Mesenchymal stem cell (in vitro differentiated cells and primary cell): ENCODE measurements at regions not wholly inside any gene's neighbourhood (a gene's known extent, or its start where the extent isn't known, plus 50 kb on each side); places are given as distances from the start of the nearest gene placed in this dataset.
"Not testable (repeated sequence)": the region's sequence is repeated elsewhere in the genome, so short reads cannot be mapped to it uniquely, and the experiment has no call there.

ENCODE experiments used
- DNase-seq: peaks from one replicate; pipeline ENCODE4 v3.0.0-alpha.2; 2013
- H2AFZ ChIP-seq: one replicate; pipeline ENCODE4 v1.6.1; 2013; ENCODE audit warnings: low read depth, mild to moderate bottlenecking, control low read depth, inconsistent platforms, low read length, moderate library complexity
- H2AK5ac ChIP-seq: 2 replicates; pipeline ENCODE4 v1.6.1; 2013; ENCODE audit warnings: low read length, moderate library complexity, mild to moderate bottlenecking, inconsistent platforms; ENCODE audit not compliant: severe bottlenecking
- H2BK120ac ChIP-seq: one replicate; pipeline ENCODE4 v1.6.1; 2013; ENCODE audit warnings: low read depth, mild to moderate bottlenecking, inconsistent platforms, low read length, moderate library complexity
- H2BK12ac ChIP-seq, 2 experiments: one replicate each; pipeline ENCODE4 v1.6.1; 2013; ENCODE audit warnings: inconsistent platforms in 2 of 2, low read length in 2 of 2, mild to moderate bottlenecking in 2 of 2, moderate library complexity in 2 of 2, control low read depth in 1 of 2
- H2BK15ac ChIP-seq: one replicate; pipeline ENCODE4 v1.6.1; 2013; ENCODE audit warnings: mild to moderate bottlenecking, low read depth, inconsistent platforms; ENCODE audit not compliant: poor library complexity, severe bottlenecking
- H2BK5ac ChIP-seq: 2 replicates; pipeline ENCODE4 v1.6.1; 2013; ENCODE audit warnings: low read depth, mild to moderate bottlenecking, low read length, control low read depth, inconsistent platforms; ENCODE audit not compliant: poor library complexity, severe bottlenecking
- H3K14ac ChIP-seq, 2 experiments: one replicate each; pipeline ENCODE4 v1.6.1; 2013; ENCODE audit warnings: inconsistent platforms in 2 of 2, low read length in 2 of 2, control low read depth in 1 of 2, mild to moderate bottlenecking in 1 of 2, moderate library complexity in 1 of 2
- H3K18ac ChIP-seq, 2 experiments: one replicate each; pipeline ENCODE4 v1.6.1; 2013; ENCODE audit warnings: inconsistent platforms in 2 of 2, low read length in 2 of 2, control low read depth in 1 of 2, low read depth in 1 of 2, mild to moderate bottlenecking in 1 of 2
- H3K23ac ChIP-seq, 2 experiments: one replicate each; pipeline ENCODE4 v1.6.1; 2013; ENCODE audit warnings: inconsistent platforms in 2 of 2, low read length in 2 of 2, mild to moderate bottlenecking in 2 of 2, moderate library complexity in 2 of 2, control low read depth in 1 of 2
- H3K27ac ChIP-seq: 2 replicates; pipeline ENCODE4 v1.5.1; 2013; ENCODE audit warnings: mild to moderate bottlenecking, moderate library complexity, low read length, control low read depth, inconsistent platforms; ENCODE audit not compliant: poor library complexity, severe bottlenecking
- H3K27me3 ChIP-seq, 2 experiments: 2 replicates each; pipeline versions ENCODE4 v1.6.1 to v1.7.0; 2013; ENCODE audit warnings: low read length in 2 of 2, mild to moderate bottlenecking in 2 of 2, moderate library complexity in 2 of 2, control low read depth in 1 of 2, inconsistent platforms in 1 of 2; ENCODE audit not compliant: control insufficient read depth in 1 of 2, insufficient read depth in 1 of 2
- H3K36me3 ChIP-seq, 2 experiments: 2 replicates each; pipeline versions ENCODE4 v1.6.1 to v1.7.0; 2013; ENCODE audit warnings: low read length in 2 of 2, control low read depth in 1 of 2, inconsistent platforms in 1 of 2, low read depth in 1 of 2, mild to moderate bottlenecking in 1 of 2; ENCODE audit not compliant: insufficient read depth in 2 of 2, control insufficient read depth in 1 of 2
- H3K4ac ChIP-seq, 2 experiments: one replicate each; pipeline ENCODE4 v1.6.1; 2013; ENCODE audit warnings: inconsistent platforms in 2 of 2, low read length in 2 of 2, mild to moderate bottlenecking in 2 of 2, moderate library complexity in 2 of 2, control low read depth in 1 of 2, low read depth in 1 of 2
- H3K4me1 ChIP-seq: 2 replicates; pipeline ENCODE4 v1.6.1; 2013; ENCODE audit warnings: low read depth, low read length, control low read depth; ENCODE audit not compliant: control insufficient read depth, insufficient read depth
- H3K4me2 ChIP-seq: 2 replicates; pipeline ENCODE4 v1.6.1; 2013; ENCODE audit warnings: low read length, mild to moderate bottlenecking, inconsistent platforms; ENCODE audit not compliant: poor library complexity, severe bottlenecking
- H3K4me3 ChIP-seq, 2 experiments: 2 replicates each; pipeline versions ENCODE4 v1.5.1 to v1.7.0; 2013; ENCODE audit warnings: low read length in 2 of 2, mild to moderate bottlenecking in 2 of 2, control low read depth in 1 of 2, low read depth in 1 of 2; ENCODE audit not compliant: insufficient read depth in 1 of 2
- H3K79me1 ChIP-seq: replicated peaks from 2 replicates; pipeline ENCODE4 v1.6.1; 2013; ENCODE audit warnings: mild to moderate bottlenecking, control low read depth, low read length, inconsistent platforms; ENCODE audit not compliant: poor library complexity, severe bottlenecking
- H3K9ac ChIP-seq: 2 replicates; pipeline ENCODE4 v1.7.0; 2013; ENCODE audit warnings: mild to moderate bottlenecking, low read length, moderate library complexity
- H3K9me3 ChIP-seq: 2 replicates; pipeline ENCODE4 v1.7.0; 2013; ENCODE audit warnings: mild to moderate bottlenecking, low read length; ENCODE audit not compliant: control insufficient read depth
- H4K8ac ChIP-seq: one replicate; pipeline ENCODE4 v1.6.1; 2013; ENCODE audit warnings: inconsistent platforms, mild to moderate bottlenecking, low read length, moderate library complexity
- H4K91ac ChIP-seq: one replicate; pipeline ENCODE4 v1.6.1; 2013; ENCODE audit warnings: mild to moderate bottlenecking, low read length, inconsistent platforms
- WGBS: methylation state at CpG from one replicate; pipeline ENCODE4 v1.1.7; 2013; ENCODE audit warnings: mixed read lengths; 5-methylcytosine and 5-hydroxymethylcytosine counted together

DNA sequence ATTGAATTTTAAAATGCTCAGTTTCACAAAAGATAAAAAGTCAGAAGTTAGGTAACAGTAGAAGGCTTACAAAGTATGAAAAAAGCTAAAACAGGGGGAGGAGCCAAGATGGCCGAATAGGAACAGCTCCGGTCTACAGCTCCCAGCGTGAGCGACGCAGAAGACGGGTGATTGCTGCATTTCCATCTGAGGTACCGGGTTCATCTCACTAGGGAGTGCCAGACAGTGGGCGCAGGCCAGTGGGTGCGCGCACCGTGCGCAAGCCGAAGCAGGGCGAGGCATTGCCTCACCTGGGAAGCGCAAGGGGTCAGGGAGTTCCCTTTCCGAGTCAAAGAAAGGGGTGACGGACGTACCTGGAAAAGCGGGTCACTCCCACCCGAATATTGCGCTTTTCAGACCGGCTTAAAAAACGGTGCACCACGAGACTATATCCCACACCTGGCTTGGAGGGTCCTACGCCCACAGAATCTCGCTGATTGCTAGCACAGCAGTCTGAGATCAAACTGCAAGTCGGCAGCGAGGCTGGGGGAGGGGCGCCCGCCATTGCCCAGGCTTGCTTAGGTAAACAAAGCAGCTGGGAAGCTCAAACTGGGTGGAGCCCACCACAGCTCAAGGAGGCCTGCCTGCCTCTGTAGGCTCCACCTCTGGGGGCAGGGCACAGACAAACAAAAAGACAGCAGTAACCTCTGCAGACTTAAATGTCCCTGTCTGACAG, 420.6 kb downstream of the ZFHX3 start:
- 48% methylated on average over 15 of the region's 30 CpGs for WGBS

DNA sequence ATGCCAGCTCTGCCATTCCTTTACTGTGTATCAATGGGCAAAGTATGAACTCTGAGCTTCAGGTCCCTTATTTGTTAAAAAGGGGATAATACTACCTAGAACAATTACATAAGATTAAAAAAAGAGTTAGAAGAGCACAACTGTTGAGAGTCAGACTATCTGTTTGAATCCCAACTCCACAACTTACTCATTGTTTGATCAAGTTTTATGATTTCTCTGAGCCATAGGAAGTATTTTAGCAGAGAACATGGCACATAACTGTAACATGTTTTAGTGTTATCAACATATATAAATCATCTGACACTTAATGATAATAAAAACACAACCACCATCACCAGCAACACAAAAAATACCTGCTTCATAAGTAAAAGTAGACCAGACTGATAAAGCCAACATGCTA, 421.3 kb downstream of the ZFHX3 start:
- H3K4me1 ChIP-seq, result no peaks in the 10 kb centered on the region
- H3K79me1 ChIP-seq, result peaks cover 1% of the 10 kb centered on the region
- no peaks in the 10 kb centered on the region for H3K27me3 ChIP-seq
- no peak overlapping the region for H4K91ac ChIP-seq
- no peak overlapping the region for H3K9ac ChIP-seq
- H3K4me2 ChIP-seq, result no peak overlapping the region
- H2BK5ac ChIP-seq, result no peak overlapping the region
- H3K27ac ChIP-seq, result no peak overlapping the region
- no peak overlapping the region for H2BK15ac ChIP-seq
- H4K8ac ChIP-seq, result no peak overlapping the region
- no peaks in the 10 kb centered on the region for H3K36me3 ChIP-seq
- no peak overlapping the region for H2BK12ac ChIP-seq
- H3K23ac ChIP-seq, result no peak overlapping the region
- DNase-seq, result no peak
- H3K4ac ChIP-seq, result no peak overlapping the region
- no peak overlapping the region for H2AFZ ChIP-seq
- H3K4me3 ChIP-seq, result no peak overlapping the region
- H2BK120ac ChIP-seq, result no peak overlapping the region
- no peak overlapping the region for H2AK5ac ChIP-seq
- H3K14ac ChIP-seq, result no peak overlapping the region
- H3K9me3 ChIP-seq, result no peaks in the 10 kb centered on the region
- no peak overlapping the region for H3K18ac ChIP-seq

More for the DNA sequence above, 420.6 kb downstream of the ZFHX3 start:
- not testable (repeated sequence) for H3K9me3 ChIP-seq, H2AK5ac ChIP-seq, H3K36me3 ChIP-seq, H2AFZ ChIP-seq, H3K14ac ChIP-seq, H4K91ac ChIP-seq, H3K4ac ChIP-seq, H3K79me1 ChIP-seq, H3K27me3 ChIP-seq, H3K27ac ChIP-seq, H3K4me1 ChIP-seq, H2BK15ac ChIP-seq, H3K9ac ChIP-seq, H3K4me3 ChIP-seq, H2BK120ac ChIP-seq, H3K18ac ChIP-seq, H3K4me2 ChIP-seq, H2BK12ac ChIP-seq, H2BK5ac ChIP-seq, H3K23ac ChIP-seq
- peak; percentile 12 for DNase-seq
- peak overlapping the region; percentile 54 for H4K8ac ChIP-seq

DNA sequence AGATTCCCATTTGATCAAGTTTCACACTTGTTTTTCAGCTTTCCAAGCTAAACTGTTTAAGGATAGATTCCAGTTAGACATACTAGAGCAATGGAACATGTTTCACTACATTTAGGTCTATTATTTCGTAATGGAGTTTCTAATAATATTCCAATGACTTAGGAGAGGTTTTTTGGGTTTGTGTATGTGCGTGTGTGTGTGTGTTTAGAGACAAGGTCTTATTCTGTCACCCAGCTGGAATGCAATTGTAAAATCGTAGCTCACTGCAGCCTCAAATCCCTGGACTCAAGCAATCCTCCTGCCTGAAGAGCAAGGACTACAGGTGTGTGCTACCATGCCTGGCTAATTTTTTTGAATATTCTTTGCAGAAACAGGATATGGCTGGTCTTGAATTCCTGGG, 426.3 kb downstream of the ZFHX3 start:
- WGBS, result 84% methylated on average over 2 of the region's 3 CpGs
- Histone ChIP-seq H3K4me2 (no peak overlapping the region), H3K79me1 (peaks cover 1% of the 10 kb centered on the region), H3K23ac (no peak overlapping the region), H3K27ac (no peak overlapping the region), H3K9ac (no peak overlapping the region), H3K9me3 (no peaks in the 10 kb centered on the region), H3K4me3 (no peak overlapping the region), H2BK12ac (no peak overlapping the region), H4K91ac (no peak overlapping the region), H3K36me3 (no peaks in the 10 kb centered on the region), H3K14ac (no peak overlapping the region), H2AFZ (no peak overlapping the region), H3K27me3 (no peaks in the 10 kb centered on the region), H2BK15ac (no peak overlapping the region), H3K4me1 (no peaks in the 10 kb centered on the region), H2AK5ac (no peak overlapping the region), H3K4ac (no peak overlapping the region), H2BK120ac (no peak overlapping the region), H2BK5ac (no peak overlapping the region), H4K8ac (no peak overlapping the region), H3K18ac (no peak overlapping the region)
- peak; percentile 7 for DNase-seq

DNA sequence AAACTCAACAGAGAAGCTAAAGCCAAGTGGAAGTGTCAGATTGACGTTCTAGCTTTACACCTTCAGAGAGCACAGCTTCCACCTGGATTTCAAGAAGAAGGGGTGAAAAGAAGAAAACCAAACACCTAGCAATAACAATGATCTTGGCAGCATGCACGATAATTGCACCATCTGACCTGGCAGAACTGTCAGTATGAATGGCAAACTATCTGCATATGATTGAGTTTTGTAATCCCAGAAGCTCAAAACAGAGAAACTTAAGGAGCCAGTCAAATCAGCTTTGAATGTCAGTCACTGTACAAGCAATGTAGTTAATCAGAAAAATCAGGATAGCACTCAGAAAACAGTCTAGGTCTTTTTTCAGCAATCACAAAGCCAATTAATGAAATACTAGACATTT, 427.1 kb downstream of the ZFHX3 start:
- no peak overlapping the region for H2AK5ac ChIP-seq
- H3K4me1 ChIP-seq, result no peaks in the 10 kb centered on the region
- no peak overlapping the region for H2BK15ac ChIP-seq
- H3K4me2 ChIP-seq, result no peak overlapping the region
- no peak overlapping the region for H3K9ac ChIP-seq
- no peak for DNase-seq
- H3K79me1 ChIP-seq, result peaks cover 1% of the 10 kb centered on the region
- H3K27me3 ChIP-seq, result no peaks in the 10 kb centered on the region
- H2BK5ac ChIP-seq, result no peak overlapping the region
- H4K91ac ChIP-seq, result no peak overlapping the region
- H3K9me3 ChIP-seq, result no peaks in the 10 kb centered on the region
- no peak overlapping the region for H2BK12ac ChIP-seq
- H2BK120ac ChIP-seq, result no peak overlapping the region
- no peak overlapping the region for H3K4ac ChIP-seq
- H3K23ac ChIP-seq, result no peak overlapping the region
- H3K36me3 ChIP-seq, result no peaks in the 10 kb centered on the region
- 90% methylated on average over 2 of the region's 2 CpGs for WGBS
- no peak overlapping the region for H3K14ac ChIP-seq
- no peak overlapping the region for H4K8ac ChIP-seq
- no peak overlapping the region for H3K4me3 ChIP-seq
- no peak overlapping the region for H2AFZ ChIP-seq
- H3K27ac ChIP-seq, result no peak overlapping the region
- H3K18ac ChIP-seq, result no peak overlapping the region
